Breast epithelium (tissue), 3 donors: ENCODE measurements at regions not wholly inside any gene's neighbourhood (a gene's known extent, or its start where the extent isn't known, plus 50 kb on each side); places are given as distances from the start of the nearest gene placed in this dataset.

ENCODE experiments used
- CTCF ChIP-seq, 3 donors: fragments of 450-650 bp; IDR thresholded peaks; one replicate each; pipeline ENCODE4 v1.5.1; 2016 to 2017; ENCODE audit warnings: antibody characterized with exemption in 3 of 3, mild to moderate bottlenecking in 3 of 3, moderate library complexity in 3 of 3
- POLR2AphosphoS5 ChIP-seq, 3 donors: sonication (generic); formaldehyde crosslinking; IDR thresholded peaks; one replicate each; pipeline ENCODE4 v1.6.1; 2017; ENCODE audit warnings: antibody characterized with exemption in 3 of 3

- TF ChIP-seq CTCF (IDR thresholded peaks at IDR 0.05) (no peak), POLR2AphosphoS5 (IDR thresholded peaks at IDR 0.05) (no peak)
Measured at GRCh38 chr14:83568141-83568540, 1961.8 kb upstream of the FLRT2 start.
